HEK293T (cell line): ENCODE measurements at regions not wholly inside any gene's neighbourhood (a gene's known extent, or its start where the extent isn't known, plus 50 kb on each side); places are given as distances from the start of the nearest gene placed in this dataset.

Experiments used
- CTCF ChIA-PET: fragments of 350-600 bp; formaldehyde crosslinking; extraction: SDS; loops from one replicate; lab custom pipeline; 2021; ENCODE audit warnings: antibody characterized with exemption, inconsistent platforms; lab: Yijun Ruan, JAX
- POLR2A ChIA-PET: fragments of 350-600 bp; formaldehyde crosslinking; extraction: SDS; loops from one replicate; lab custom pipeline; 2020; ENCODE audit warnings: antibody characterized with exemption, inconsistent platforms; lab: Yijun Ruan, JAX
- DNase-seq: peaks from one replicate; pipeline ENCODE4 v3.0.0; 2012; ENCODE audit warnings: mixed read lengths; ENCODE audit errors: extremely low spot score
- ARNT ChIP-seq: fragments of 450-650 bp; IDR thresholded peaks from 2 replicates; pipeline ENCODE4 v1.6.1; 2017; ENCODE audit warnings: mild to moderate bottlenecking
- BHLHE40 ChIP-seq: fragments of 450-650 bp; IDR thresholded peaks from 2 replicates; pipeline ENCODE4 v1.6.1; 2016; ENCODE audit warnings: mild to moderate bottlenecking, moderate library complexity, borderline replicate concordance
- CTBP1 ChIP-seq: fragments of 450-650 bp; IDR thresholded peaks from 2 replicates; pipeline ENCODE4 v1.6.1; 2016; ENCODE audit warnings: borderline replicate concordance
- ELF4 ChIP-seq: fragments of 450-650 bp; IDR thresholded peaks from 2 replicates; pipeline ENCODE4 v1.6.1; 2017; ENCODE audit warnings: antibody characterized with exemption
- FOXA1 ChIP-seq: fragments of 450-650 bp; IDR thresholded peaks from 2 replicates; pipeline ENCODE4 v1.6.1; 2016; ENCODE audit warnings: mild to moderate bottlenecking
- FOXK2 ChIP-seq: fragments of 450-650 bp; IDR thresholded peaks from 2 replicates; pipeline ENCODE4 v1.6.1; 2016; ENCODE audit warnings: mild to moderate bottlenecking
- FOXM1 ChIP-seq: fragments of 450-650 bp; IDR thresholded peaks from 2 replicates; pipeline ENCODE4 v1.6.1; 2017; ENCODE audit warnings: mild to moderate bottlenecking, borderline replicate concordance
- HDGF ChIP-seq: fragments of 450-650 bp; IDR thresholded peaks from 2 replicates; pipeline ENCODE4 v1.6.1; 2017; ENCODE audit warnings: antibody characterized with exemption, borderline replicate concordance
- L3MBTL2 ChIP-seq: fragments of 450-650 bp; conservative IDR thresholded peaks from 2 replicates; pipeline ENCODE4 v1.6.1; 2016; ENCODE audit warnings: mild to moderate bottlenecking
- LEF1 ChIP-seq: fragments of 450-650 bp; IDR thresholded peaks from 2 replicates; pipeline ENCODE4 v1.6.1; 2017; ENCODE audit warnings: mild to moderate bottlenecking, borderline replicate concordance
- NFRKB ChIP-seq: fragments of 450-650 bp; IDR thresholded peaks from 2 replicates; pipeline ENCODE4 v1.6.1; 2016; ENCODE audit warnings: mild to moderate bottlenecking, moderate library complexity
- SP1 ChIP-seq: fragments of 450-650 bp; IDR thresholded peaks from 2 replicates; pipeline ENCODE4 v1.6.1; 2017
- SUZ12 ChIP-seq: fragments of 450-650 bp; IDR thresholded peaks from 2 replicates; pipeline ENCODE4 v1.6.1; 2016; ENCODE audit warnings: mild to moderate bottlenecking
- TARDBP ChIP-seq: fragments of 450-650 bp; IDR thresholded peaks from 2 replicates; pipeline ENCODE4 v1.6.1; 2016
- ZNF384 ChIP-seq: fragments of 450-650 bp; IDR thresholded peaks from 2 replicates; pipeline ENCODE4 v1.6.1; 2016
- TF ChIP-seq, protein P1 (sequence below): fragments of 450-650 bp; IDR thresholded peaks from 2 replicates; pipeline ENCODE4 v1.6.1; 2016

DNA sequence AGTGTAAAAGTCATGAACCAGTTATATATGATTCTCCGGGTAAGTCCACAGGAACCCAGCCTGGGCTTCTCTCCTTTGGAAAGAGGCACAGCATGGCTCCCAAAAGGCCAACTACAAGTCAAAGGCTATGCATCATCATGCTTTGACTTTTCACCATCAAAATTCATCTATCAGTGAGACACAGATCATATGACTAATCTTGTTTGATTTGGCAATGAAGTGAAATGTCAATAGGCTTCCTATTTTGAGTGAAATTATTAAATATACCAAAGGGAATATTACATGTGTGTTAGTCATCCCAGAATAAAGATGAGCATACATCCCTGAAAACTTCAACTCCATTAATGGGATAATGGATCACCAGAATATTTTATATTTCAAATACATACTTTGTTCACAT lies 83.5 kb upstream of the ADGRL2 start:
- ChIA-PET POLR2A (no interaction called here), CTCF (no interaction called here)
- TF ChIP-seq CTBP1 (no peak), FOXM1 (no peak), FOXA1 (no peak), TARDBP (no peak), BHLHE40 (no peak), LEF1 (no peak), ELF4 (no peak), SUZ12 (no peak), ZNF384 (no peak)
- TF ChIP-seq, protein P1, sequence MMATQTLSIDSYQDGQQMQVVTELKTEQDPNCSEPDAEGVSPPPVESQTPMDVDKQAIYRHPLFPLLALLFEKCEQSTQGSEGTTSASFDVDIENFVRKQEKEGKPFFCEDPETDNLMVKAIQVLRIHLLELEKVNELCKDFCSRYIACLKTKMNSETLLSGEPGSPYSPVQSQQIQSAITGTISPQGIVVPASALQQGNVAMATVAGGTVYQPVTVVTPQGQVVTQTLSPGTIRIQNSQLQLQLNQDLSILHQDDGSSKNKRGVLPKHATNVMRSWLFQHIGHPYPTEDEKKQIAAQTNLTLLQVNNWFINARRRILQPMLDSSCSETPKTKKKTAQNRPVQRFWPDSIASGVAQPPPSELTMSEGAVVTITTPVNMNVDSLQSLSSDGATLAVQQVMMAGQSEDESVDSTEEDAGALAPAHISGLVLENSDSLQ: no peak
- DNase-seq: no peak

DNA sequence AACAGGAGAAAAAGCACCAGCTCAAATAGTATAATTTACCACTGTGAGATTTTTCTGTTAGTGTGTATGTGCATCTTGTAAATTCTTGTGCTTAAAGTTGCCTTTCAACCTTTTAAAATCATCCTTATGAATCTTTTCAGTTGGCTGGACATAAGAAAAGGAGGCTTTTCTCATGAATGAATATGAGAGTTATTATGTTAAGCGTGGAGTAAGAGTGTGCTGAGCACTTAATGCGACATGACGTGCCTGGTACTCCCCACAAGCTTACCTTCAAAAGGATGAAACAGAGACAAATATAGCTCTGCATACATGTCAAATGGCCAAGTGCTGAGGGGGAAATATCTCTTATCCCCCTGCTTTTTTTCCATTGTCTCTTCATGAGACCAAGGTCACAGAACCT lies 85.3 kb upstream of the ADGRL2 start:
- POLR2A ChIA-PET: no interaction called here
- CTCF ChIA-PET: interaction anchor here (1.4 kb wide), 1 partner anchor 166 kb away, joined by 3 read pairs; no protein-coding TSS in a partner anchor
- DNase-seq: no peak
- TF ChIP-seq NFRKB: no peak
- no peak for TF ChIP-seq CTBP1
- TF ChIP-seq, protein P1: no peak
- no peak for TF ChIP-seq FOXK2
- no peak for TF ChIP-seq TARDBP
- TF ChIP-seq FOXM1: no peak
- no peak for TF ChIP-seq LEF1
- no peak for TF ChIP-seq ZNF384
- TF ChIP-seq HDGF: no peak
- TF ChIP-seq FOXA1: no peak

DNA sequence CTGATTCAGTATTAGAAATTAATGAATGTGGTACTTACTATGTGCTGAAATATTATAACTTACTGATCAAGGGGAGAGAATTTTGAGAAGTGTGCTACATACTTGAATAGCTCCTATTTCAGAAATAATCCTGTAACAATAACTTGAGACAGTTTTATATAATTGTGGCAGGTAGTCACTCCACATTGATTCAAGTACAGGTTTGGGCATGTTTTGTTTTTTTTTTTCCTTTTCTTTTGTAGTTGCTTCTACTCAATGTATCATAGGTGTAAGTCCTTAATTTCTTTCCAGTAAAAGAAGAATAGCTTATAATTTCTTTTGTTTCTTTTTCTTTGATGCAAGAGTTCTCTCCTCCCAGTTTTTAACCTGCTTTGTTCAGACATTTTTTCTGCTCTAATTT lies 86.1 kb upstream of the ADGRL2 start:
- CTCF ChIA-PET: interaction anchor here (0.7 kb wide), 1 partner anchor 596 kb away, joined by 8 read pairs; no protein-coding TSS in a partner anchor
- no peak for TF ChIP-seq NFRKB
- TF ChIP-seq HDGF: no peak
- TF ChIP-seq ARNT: no peak
- TF ChIP-seq CTBP1: no peak
- TF ChIP-seq ELF4: no peak
- no peak for TF ChIP-seq TARDBP
- TF ChIP-seq, protein P1: no peak
- TF ChIP-seq LEF1: no peak
- TF ChIP-seq ZNF384: no peak
- no peak for TF ChIP-seq FOXK2
- no peak for TF ChIP-seq BHLHE40
- no peak for TF ChIP-seq SUZ12
- no peak for TF ChIP-seq FOXM1
- no peak for TF ChIP-seq FOXA1
- TF ChIP-seq L3MBTL2: no peak
- POLR2A ChIA-PET: no interaction called here
- no peak for DNase-seq

DNA sequence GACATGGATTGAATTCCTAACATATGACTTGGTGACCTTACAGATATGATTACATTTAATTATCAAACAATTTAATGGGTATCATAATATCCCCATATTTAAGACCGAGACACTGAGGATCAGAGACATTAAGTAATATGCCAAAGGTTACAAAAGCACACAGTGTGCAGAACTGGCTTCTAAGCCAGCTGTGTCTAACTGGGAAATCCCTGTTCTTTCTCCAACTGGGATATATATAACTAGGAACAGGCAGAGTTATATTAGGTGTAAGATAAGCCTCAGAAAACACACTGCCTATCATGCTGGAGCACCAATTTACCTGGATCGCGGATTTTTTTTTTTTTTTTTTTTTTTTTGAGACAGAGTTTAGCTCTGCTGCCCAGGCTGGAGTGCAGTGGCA lies 88.3 kb upstream of the ADGRL2 start:
- DNase-seq: no peak
- POLR2A ChIA-PET: no interaction called here
- no peak for TF ChIP-seq SUZ12
- no peak for TF ChIP-seq ZNF384
- TF ChIP-seq CTBP1: no peak
- TF ChIP-seq FOXK2: no peak
- TF ChIP-seq HDGF: no peak
- TF ChIP-seq SP1: no peak
- TF ChIP-seq BHLHE40: no peak
- no peak for TF ChIP-seq NFRKB
- no peak for TF ChIP-seq FOXA1
- no peak for TF ChIP-seq FOXM1
- TF ChIP-seq, protein P1: no peak
- CTCF ChIA-PET: no interaction called here

DNA sequence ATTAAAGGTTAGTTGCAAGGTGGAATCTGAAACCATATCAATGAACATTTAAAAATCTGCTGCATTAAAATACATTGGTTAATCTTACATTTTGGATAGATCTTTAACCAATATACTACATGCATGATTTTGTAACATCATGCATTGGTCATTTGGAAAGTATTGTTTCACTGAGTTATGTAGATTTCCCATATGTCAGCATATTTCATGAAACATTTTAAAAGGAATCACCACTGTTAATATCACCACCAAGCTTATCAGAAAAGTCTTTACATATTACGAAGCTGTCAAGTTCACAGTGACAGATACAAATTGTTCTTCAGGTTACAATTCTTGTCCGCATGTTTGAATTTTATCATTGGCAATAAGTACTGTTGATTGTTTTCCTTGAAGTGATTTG lies 89.9 kb upstream of the ADGRL2 start:
- ChIA-PET CTCF (no interaction called here), POLR2A (no interaction called here)
- no peak for DNase-seq
- TF ChIP-seq, protein P1: 0 out of 2 replicates have a peak, but pooled peaks have one; percentile 3
- no peak for TF ChIP-seq CTBP1

DNA sequence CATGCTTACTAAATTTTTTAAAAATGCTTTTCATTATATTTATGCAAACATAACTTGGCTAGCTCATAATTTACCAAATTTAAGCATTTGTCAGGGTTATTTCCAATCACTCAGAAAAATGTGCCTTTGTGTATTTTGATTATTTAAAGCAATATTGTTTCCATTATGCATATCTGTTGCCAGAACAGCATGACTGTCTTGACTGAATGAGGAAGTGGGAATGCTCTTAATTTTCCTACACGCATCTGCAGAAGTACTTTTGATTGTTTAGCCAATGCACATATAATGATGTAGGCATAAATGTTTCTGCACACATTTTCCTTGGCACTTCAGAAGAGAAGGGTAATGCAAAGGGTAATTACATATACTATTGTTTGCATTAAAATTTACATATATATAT lies 92.5 kb upstream of the ADGRL2 start:
- no peak for TF ChIP-seq SUZ12
- TF ChIP-seq NFRKB: no peak
- TF ChIP-seq LEF1: no peak
- no peak for TF ChIP-seq SP1
- no peak for TF ChIP-seq FOXA1
- TF ChIP-seq L3MBTL2: no peak
- no peak for TF ChIP-seq FOXM1
- no peak for TF ChIP-seq ARNT
- TF ChIP-seq CTBP1: no peak
- ChIA-PET POLR2A (no interaction called here), CTCF (interaction anchor here (0.6 kb wide), 1 partner anchor 293 kb away, joined by 3 read pairs; no protein-coding TSS in a partner anchor)
- DNase-seq: no peak
